ENCODE measurements at regions not wholly inside any gene's neighbourhood (a gene's known extent, or its start where the extent isn't known, plus 50 kb on each side); places are given as distances from the start of the nearest gene placed in this dataset.

DNA sequence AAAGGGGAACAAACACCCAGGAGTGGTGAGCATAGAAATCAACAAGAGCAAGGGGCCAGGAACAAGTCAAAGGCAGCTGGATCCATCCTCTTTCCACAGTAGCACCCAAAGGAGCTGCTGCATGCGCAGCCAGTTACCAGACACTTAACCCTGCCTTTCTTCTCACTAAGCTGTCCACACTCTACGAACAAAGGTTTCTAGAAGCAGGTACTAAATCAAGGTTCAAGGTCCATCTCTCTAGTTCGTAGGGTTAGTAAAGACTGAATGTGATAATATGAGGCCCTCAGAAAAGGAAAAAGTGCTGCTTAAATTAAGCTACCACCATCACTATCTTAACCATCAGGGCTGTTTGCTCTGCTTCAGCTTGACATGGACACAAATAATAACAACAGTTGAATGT, 121.2 kb upstream of the NIPBL start:
- H3K4me3 ChIP-seq (ENCODE audit: insufficient read length, low read depth): no peak overlapping the region
- no peaks in the 10 kb centered on the region for H3K4me1 ChIP-seq (ENCODE audit: insufficient read depth, insufficient read length)
- H3K9me3 ChIP-seq (ENCODE audit: insufficient read depth, low read length): no peaks in the 10 kb centered on the region
- H3K9ac ChIP-seq (ENCODE audit: insufficient read length, low read depth): no peak overlapping the region
- no peaks in the 10 kb centered on the region for H3K36me3 ChIP-seq (ENCODE audit: insufficient read depth, insufficient read length, low read length)
- TF ChIP-seq SUZ12 (IDR thresholded peaks at IDR 0.05; ENCODE audit: extremely low read depth, insufficient read depth, insufficient read length): no peak
- no peak for DNase-seq (ENCODE audit: low read depth, low spot score)
- H3K27me3 ChIP-seq (ENCODE audit: insufficient read depth, insufficient read length): no peaks in the 10 kb centered on the region

DNA sequence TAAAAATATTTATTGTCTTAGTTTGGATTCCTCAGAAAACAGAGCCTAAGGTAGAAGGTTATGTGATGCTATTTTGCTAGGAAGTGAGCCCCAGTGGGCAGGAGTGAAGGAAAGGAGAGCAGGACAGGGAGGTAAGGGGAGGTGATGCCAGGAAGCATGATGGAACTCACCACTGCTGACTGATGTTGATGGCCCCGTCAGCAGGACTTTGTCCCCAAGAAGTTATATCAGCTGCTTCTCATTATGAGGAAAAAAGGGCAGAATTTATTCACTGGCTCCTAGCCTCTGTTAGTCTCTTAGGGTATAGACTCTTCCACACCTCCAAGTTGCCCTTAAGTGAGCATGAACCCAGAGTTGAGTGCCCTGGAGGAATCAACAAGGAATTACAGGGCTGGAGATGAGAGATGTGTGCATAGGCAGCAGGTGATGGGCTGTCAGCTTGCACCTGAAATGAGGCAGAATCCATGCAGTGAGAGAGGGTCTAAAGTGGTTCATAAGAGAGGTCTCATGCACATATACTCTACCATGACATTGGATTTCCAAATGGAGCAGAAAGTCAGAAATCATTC, 120.6 kb upstream of the NIPBL start:
- Histone ChIP-seq H3K9me3 (ENCODE audit: insufficient read depth, low read length) (no peaks in the 10 kb centered on the region), H3K4me1 (ENCODE audit: insufficient read depth, insufficient read length) (no peaks in the 10 kb centered on the region), H3K36me3 (ENCODE audit: insufficient read depth, insufficient read length, low read length) (no peaks in the 10 kb centered on the region), H3K27me3 (ENCODE audit: insufficient read depth, insufficient read length) (no peaks in the 10 kb centered on the region), H3K9ac (ENCODE audit: insufficient read length, low read depth) (no peak overlapping the region), H3K4me3 (ENCODE audit: insufficient read length, low read depth) (no peak overlapping the region)
- TF ChIP-seq SUZ12 (IDR thresholded peaks at IDR 0.05; ENCODE audit: extremely low read depth, insufficient read depth, insufficient read length) (no peak), ZNF274 (IDR thresholded peaks at IDR 0.05; ENCODE audit: low read depth, low read length) (no peak), YY1 (IDR thresholded peaks at IDR 0.05; ENCODE audit: insufficient read depth, insufficient read length) (no peak)
- no peak for DNase-seq (ENCODE audit: low read depth, low spot score)

DNA sequence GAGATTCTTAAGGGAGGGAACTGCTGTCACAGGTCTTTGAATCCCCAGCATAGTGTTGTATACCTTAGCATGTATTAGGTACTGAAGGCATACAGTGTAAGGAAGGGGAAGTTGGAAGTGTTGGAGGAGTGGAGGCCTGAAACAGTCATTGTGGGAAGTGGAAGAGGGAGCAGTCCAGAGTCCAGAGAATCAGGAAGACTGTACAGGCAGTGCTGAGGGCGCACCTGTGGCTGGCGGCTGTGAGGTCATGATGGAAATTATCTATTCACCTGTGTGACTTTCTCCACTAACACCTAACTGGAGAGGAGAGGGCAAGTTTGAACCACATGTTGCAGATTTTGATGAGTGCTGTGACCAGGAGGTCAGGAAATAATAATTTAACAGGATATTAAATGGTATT, 119.7 kb upstream of the NIPBL start:
- Histone ChIP-seq H3K36me3 (ENCODE audit: insufficient read depth, insufficient read length, low read length) (no peaks in the 10 kb centered on the region), H3K9ac (ENCODE audit: insufficient read length, low read depth) (no peak overlapping the region), H3K4me3 (ENCODE audit: insufficient read length, low read depth) (no peak overlapping the region), H3K4me1 (ENCODE audit: insufficient read depth, insufficient read length) (no peaks in the 10 kb centered on the region), H3K27me3 (ENCODE audit: insufficient read depth, insufficient read length) (no peaks in the 10 kb centered on the region), H3K9me3 (ENCODE audit: insufficient read depth, low read length) (no peaks in the 10 kb centered on the region)
- no peak for TF ChIP-seq SUZ12 (IDR thresholded peaks at IDR 0.05; ENCODE audit: extremely low read depth, insufficient read depth, insufficient read length)
- no peak for DNase-seq (ENCODE audit: low read depth, low spot score)

DNA sequence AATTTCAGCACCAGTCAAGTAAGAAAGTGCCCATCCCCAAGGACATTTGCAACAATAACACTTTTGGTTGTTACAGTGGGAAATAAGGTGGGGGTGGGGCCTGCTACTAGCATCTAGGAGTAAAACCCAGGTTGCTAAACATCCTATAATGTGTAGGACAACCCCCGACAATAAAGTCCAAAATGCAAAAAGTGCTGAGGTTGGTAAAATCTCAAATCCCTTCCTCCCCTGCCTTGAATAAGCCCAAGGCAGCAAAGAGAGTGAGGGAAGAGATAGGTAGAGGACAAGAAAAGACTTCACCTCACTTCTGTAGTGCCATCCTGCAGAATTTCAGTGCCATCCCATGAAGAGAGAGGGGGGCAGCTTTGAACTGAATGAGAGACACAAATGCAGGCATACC, 117.5 kb upstream of the NIPBL start:
- Histone ChIP-seq H3K27me3 (ENCODE audit: insufficient read depth, insufficient read length) (no peaks in the 10 kb centered on the region), H3K4me3 (ENCODE audit: insufficient read length, low read depth) (no peak overlapping the region)
- TF ChIP-seq ZNF274 (IDR thresholded peaks at IDR 0.05; ENCODE audit: low read depth, low read length) (no peak), YY1 (IDR thresholded peaks at IDR 0.05; ENCODE audit: insufficient read depth, insufficient read length) (no peak), SUZ12 (IDR thresholded peaks at IDR 0.05; ENCODE audit: extremely low read depth, insufficient read depth, insufficient read length) (no peak)

DNA sequence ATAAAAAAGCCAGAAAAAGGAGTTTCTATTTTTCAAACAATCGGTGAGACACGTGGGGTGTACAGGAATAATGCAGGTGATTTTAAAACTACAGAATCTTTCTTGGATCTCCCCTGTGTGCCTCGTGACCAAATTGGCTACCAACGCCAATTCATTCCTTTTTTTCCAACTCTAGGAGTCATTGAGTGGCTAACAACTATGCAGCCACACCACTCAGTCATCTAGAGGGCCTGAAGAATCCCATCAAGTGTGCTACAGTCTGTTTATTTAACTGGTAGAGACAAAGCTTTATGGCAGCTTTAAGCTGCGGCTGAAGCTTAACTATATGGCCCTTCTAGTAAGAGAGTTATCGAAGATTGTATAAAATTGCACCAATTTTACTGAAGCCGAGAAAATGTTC, 113.1 kb upstream of the NIPBL start:
- no peaks in the 10 kb centered on the region for H3K27me3 ChIP-seq (ENCODE audit: insufficient read depth, insufficient read length)
- no peaks in the 10 kb centered on the region for H3K4me1 ChIP-seq (ENCODE audit: insufficient read depth, insufficient read length)
- no peak overlapping the region for H3K9ac ChIP-seq (ENCODE audit: insufficient read length, low read depth)
- H3K4me3 ChIP-seq (ENCODE audit: insufficient read length, low read depth): no peak overlapping the region
- no peaks in the 10 kb centered on the region for H3K9me3 ChIP-seq (ENCODE audit: insufficient read depth, low read length)
- no peaks in the 10 kb centered on the region for H3K36me3 ChIP-seq (ENCODE audit: insufficient read depth, insufficient read length, low read length)
- DNase-seq (ENCODE audit: low read depth, low spot score): no peak
- TF ChIP-seq SUZ12 (IDR thresholded peaks at IDR 0.05; ENCODE audit: extremely low read depth, insufficient read depth, insufficient read length) (no peak), ZNF274 (IDR thresholded peaks at IDR 0.05; ENCODE audit: low read depth, low read length) (no peak), YY1 (IDR thresholded peaks at IDR 0.05; ENCODE audit: insufficient read depth, insufficient read length) (no peak)

More for the DNA sequence above, 117.5 kb upstream of the NIPBL start:
- Histone ChIP-seq H3K9me3 (ENCODE audit: insufficient read depth, low read length) (no peaks in the 10 kb centered on the region), H3K4me1 (ENCODE audit: insufficient read depth, insufficient read length) (no peaks in the 10 kb centered on the region), H3K36me3 (ENCODE audit: insufficient read depth, insufficient read length, low read length) (no peaks in the 10 kb centered on the region), H3K9ac (ENCODE audit: insufficient read length, low read depth) (no peak overlapping the region)
- DNase-seq (ENCODE audit: low read depth, low spot score): no peak

DNA sequence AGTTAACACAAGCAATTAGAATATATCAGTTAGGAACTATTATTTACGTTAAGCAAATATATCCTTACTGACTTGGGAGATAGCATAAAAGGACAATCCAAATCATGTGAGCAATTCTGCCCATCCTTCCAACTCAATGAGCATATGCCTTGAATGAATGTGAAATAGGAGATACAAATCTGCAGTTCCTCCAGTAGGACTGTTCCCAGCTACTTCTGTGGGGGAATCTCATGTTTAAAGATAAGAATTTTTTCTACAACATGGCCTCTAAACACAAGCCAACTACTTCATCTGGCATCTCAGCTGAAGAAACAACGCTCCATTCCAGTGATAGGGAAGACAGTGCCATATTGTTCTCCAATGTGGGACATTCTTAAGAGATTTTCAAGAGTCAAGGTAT, 110.7 kb upstream of the NIPBL start:
- TF ChIP-seq YY1 (IDR thresholded peaks at IDR 0.05; ENCODE audit: insufficient read depth, insufficient read length): no peak
- no peak for TF ChIP-seq ZNF274 (IDR thresholded peaks at IDR 0.05; ENCODE audit: low read depth, low read length)
- TF ChIP-seq SUZ12 (IDR thresholded peaks at IDR 0.05; ENCODE audit: extremely low read depth, insufficient read depth, insufficient read length): no peak
- H3K9ac ChIP-seq (ENCODE audit: insufficient read length, low read depth): no peak overlapping the region
- no peaks in the 10 kb centered on the region for H3K4me1 ChIP-seq (ENCODE audit: insufficient read depth, insufficient read length)
- no peak overlapping the region for H3K4me3 ChIP-seq (ENCODE audit: insufficient read length, low read depth)
- H3K9me3 ChIP-seq (ENCODE audit: insufficient read depth, low read length): 0 out of 2 replicates have a peak, but pooled peaks cover 7% of the 10 kb centered on the region
- no peaks in the 10 kb centered on the region for H3K36me3 ChIP-seq (ENCODE audit: insufficient read depth, insufficient read length, low read length)
- DNase-seq (ENCODE audit: low read depth, low spot score): no peak
- no peaks in the 10 kb centered on the region for H3K27me3 ChIP-seq (ENCODE audit: insufficient read depth, insufficient read length)

DNA sequence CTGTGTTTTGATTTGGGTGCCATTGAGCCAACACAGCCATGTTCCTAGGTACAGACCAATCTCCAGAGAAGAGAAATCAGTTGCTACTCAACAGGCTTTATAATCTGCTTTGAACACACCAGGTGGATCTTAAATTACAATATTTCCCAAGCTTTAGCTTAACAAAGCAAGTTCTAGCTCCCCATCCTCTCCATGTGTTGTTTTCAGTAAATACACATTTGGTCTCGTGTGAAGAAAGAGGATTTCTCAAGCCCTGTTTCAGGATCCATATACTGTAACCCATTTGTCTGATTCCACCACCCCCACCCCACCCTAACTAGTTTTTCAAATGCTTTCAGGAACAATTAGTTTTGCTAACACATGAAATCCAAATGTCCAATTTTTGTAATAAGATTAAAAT, 109.6 kb upstream of the NIPBL start:
- no peak overlapping the region for H3K9ac ChIP-seq (ENCODE audit: insufficient read length, low read depth)
- no peak for DNase-seq (ENCODE audit: low read depth, low spot score)
- H3K4me1 ChIP-seq (ENCODE audit: insufficient read depth, insufficient read length): no peaks in the 10 kb centered on the region
- H3K9me3 ChIP-seq (ENCODE audit: insufficient read depth, low read length): 0 out of 2 replicates have a peak, but pooled peaks cover 11% of the 10 kb centered on the region
- TF ChIP-seq ZNF274 (IDR thresholded peaks at IDR 0.05; ENCODE audit: low read depth, low read length): no peak
- H3K27me3 ChIP-seq (ENCODE audit: insufficient read depth, insufficient read length): no peaks in the 10 kb centered on the region
- H3K36me3 ChIP-seq (ENCODE audit: insufficient read depth, insufficient read length, low read length): no peaks in the 10 kb centered on the region
- H3K4me3 ChIP-seq (ENCODE audit: insufficient read length, low read depth): no peak overlapping the region

DNA sequence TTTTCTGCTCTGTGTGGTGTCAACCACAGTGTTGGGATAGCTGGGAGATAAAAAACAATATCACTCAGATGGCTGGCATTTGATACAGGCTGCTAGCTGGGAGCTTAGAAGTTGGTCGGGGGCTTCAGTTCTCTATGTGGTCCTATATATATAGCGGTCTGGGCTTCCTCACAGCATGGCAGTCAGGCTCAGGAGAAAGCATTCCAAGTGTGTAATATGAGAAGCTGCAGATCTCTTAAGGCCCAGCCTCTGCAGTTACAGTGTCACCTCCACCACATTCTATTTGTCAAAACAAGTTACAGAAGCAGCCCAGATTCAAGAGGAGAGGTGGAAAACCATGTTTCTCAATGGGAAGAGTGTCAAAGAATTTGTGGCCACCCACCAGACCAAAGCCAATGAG, 108.1 kb upstream of the NIPBL start:
- Histone ChIP-seq H3K36me3 (ENCODE audit: insufficient read depth, insufficient read length, low read length) (no peaks in the 10 kb centered on the region), H3K9ac (ENCODE audit: insufficient read length, low read depth) (no peak overlapping the region), H3K4me3 (ENCODE audit: insufficient read length, low read depth) (no peak overlapping the region), H3K27me3 (ENCODE audit: insufficient read depth, insufficient read length) (no peaks in the 10 kb centered on the region), H3K4me1 (ENCODE audit: insufficient read depth, insufficient read length) (no peaks in the 10 kb centered on the region), H3K9me3 (ENCODE audit: insufficient read depth, low read length) (0 out of 2 replicates have a peak, but pooled peaks cover 11% of the 10 kb centered on the region)
- TF ChIP-seq ZNF274 (IDR thresholded peaks at IDR 0.05; ENCODE audit: low read depth, low read length): no peak
- no peak for TF ChIP-seq SUZ12 (IDR thresholded peaks at IDR 0.05; ENCODE audit: extremely low read depth, insufficient read depth, insufficient read length)
- TF ChIP-seq YY1 (IDR thresholded peaks at IDR 0.05; ENCODE audit: insufficient read depth, insufficient read length): no peak
- DNase-seq (ENCODE audit: low read depth, low spot score): no peak
